RKO (cell line): ENCODE measurements at regions not wholly inside any gene's neighbourhood (a gene's known extent, or its start where the extent isn't known, plus 50 kb on each side); places are given as distances from the start of the nearest gene placed in this dataset.

Experiments
- DNase-seq: peaks from one replicate; pipeline ENCODE4 v3.0.0-alpha.2; 2016; ENCODE audit warnings: low spot score

DNA sequence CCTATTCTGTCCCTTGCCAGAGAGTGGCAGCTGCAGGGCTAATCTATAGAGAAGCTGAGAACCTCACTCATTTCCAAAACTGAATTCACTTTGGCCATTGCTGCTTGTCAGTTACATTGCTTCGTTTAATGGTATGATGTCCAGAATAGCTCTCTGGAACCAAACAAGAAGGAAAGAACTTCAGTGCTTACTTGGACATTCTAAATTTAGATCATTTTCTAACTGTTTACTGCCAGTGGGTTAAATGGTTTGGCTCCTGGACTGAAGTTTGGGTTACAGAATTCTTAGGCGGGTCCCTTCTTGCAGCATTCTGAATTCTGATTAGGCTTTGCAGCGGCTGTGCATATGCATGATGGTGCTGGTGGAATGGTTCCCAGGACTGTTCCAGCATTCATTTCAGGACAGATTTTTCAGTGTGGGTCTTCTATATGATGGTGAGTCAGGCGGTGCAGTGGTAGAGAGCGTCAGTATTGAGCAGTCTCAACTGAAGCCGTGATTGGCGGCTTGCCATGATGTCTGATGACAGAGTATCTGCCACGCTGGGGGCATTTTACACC is 148.7 kb downstream of the DYRK2 start:
- DNase-seq: no peak

DNA sequence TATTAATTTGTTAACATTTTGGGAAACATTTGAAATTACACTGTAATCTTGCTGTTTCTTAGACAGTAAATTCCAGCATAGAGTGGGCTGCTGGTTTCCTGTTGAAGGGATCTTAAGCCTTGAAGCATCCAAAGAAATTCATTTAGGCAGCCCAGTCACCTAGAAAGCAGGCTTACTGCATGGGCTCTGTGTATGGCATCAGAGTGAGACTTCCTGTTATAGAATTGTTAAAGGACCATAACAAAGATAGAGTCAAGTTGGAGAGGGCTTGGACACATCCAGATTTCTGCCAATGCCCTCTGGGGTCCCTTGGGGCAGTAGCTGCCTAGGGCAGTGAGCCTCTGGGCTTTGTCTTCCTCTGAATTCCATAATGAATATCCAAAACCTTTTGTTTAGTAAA is 149.2 kb downstream of the DYRK2 start:
- no peak for DNase-seq

- no peak for DNase-seq
Observed at GRCh38 chr12:67798768-67799167, 150.2 kb downstream of the DYRK2 start.

GRCh38 chr12:67802731-67803130 is 154.2 kb downstream of the DYRK2 start:
- no peak for DNase-seq

- no peak for DNase-seq
Observed at GRCh38 chr12:67803278-67803993, 154.9 kb downstream of the DYRK2 start.

- DNase-seq: no peak
Observed at GRCh38 chr12:67804168-67804567, 155.6 kb downstream of the DYRK2 start.

GRCh38 chr12:67807814-67808213 is 159.3 kb downstream of the DYRK2 start:
- DNase-seq: no peak

DNA sequence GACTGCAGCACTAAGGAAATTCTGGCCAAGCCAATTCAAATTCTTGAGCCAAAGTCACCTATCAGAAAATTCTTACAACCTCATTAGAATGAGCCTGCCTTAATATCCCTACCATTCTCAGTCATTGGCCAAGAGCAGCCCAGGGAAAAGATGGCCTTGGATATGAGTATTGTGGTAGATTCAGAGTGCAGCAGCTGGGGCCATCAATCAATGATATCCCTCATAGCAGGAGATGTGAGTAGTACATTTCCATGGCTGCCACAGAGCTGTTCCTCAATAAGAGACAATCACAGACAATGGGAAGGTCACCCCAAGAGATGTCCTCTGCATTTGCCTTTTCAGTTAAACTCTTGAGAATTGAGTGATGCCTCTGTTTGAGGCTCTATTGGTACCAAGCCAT is 161.6 kb downstream of the DYRK2 start:
- no peak for DNase-seq

DNA sequence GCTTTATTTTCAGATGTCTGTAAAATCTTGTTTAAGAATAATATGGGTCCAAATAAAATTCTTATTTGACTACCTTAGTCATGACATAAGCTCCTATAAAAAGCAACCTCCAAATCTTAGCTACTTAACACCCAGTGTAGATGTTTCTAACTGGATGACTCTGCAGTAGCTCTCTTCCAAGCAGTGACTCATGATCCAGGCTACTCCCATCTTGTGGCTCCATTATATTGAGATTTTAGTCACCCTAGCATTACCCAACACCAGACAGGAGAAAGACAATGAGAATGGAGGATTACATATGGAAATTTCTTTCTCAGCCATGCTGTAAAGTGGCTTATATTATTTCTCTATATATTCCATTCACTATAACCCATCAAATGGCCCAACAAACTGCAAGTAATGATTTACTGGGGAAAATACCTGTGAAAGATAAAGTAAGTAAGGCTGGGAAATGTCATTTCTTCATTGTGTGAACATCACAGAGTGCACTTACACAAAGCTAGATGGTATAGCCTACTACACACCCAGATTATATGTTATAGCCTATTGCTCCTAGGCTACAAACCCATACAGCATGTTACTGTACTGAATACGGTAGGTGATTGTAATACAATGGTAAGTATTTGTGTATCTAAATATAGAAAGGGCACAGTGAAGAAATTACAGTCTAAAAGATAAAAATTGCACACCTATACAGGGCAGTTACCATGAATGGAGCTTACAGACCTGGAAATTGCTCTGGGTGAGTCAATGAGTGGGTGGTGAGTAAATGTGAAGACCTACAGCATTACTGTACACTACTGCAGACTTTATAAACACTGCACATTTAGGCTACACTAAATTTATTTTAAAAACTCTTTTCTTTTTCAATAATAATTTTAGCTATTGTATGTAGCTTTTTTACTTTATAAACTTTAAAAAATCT is 163.2 kb downstream of the DYRK2 start:
- DNase-seq: peak; percentile 87

DNA sequence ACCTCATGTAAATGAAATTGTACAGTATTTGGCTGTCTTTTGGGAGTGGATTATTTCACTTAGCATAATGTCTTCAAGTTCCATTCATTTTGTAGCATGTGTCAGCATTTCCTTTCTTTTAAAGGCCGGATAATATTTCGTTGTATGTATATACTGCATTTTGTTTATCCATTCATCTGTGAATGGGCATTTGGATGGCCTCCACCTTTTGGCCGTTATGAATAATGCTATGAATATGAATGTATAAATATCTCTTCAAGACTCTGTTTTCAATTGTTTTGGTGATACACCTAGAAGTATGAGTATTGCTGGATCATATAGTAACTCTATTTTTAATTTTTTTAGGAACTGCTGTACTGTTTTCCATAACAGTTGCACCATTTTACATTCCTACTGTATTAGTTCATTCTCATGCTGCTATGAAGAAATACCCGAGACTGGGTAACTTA is 164.9 kb downstream of the DYRK2 start:
- DNase-seq: no peak

GRCh38 chr12:67816269-67816668 is 167.7 kb downstream of the DYRK2 start:
- DNase-seq: no peak

DNA sequence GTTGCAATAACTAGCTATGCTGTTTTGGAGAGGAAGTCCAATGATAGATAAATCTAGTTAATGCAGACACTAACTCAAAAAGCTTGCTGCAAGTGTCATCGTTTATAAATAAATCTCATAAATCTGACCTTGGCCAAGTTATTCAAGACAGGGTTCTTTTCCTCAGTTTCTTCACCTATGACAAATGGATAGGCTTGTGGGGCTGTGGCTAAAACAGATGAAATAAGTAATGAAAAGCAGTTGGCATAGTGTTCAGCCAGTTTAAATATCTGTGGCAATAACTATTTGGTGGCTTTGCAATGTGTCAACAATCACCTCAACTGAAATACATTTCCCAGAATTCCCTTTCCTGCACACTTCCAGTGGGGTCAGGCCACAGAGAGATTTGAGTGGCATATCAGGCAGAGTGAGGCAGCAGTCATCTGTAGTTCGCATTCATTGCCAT is 169.9 kb downstream of the DYRK2 start:
- DNase-seq: no peak

GRCh38 chr12:67819902-67820301 is 169.3 kb upstream of the IFNG-AS1 start:
- no peak for DNase-seq

DNA sequence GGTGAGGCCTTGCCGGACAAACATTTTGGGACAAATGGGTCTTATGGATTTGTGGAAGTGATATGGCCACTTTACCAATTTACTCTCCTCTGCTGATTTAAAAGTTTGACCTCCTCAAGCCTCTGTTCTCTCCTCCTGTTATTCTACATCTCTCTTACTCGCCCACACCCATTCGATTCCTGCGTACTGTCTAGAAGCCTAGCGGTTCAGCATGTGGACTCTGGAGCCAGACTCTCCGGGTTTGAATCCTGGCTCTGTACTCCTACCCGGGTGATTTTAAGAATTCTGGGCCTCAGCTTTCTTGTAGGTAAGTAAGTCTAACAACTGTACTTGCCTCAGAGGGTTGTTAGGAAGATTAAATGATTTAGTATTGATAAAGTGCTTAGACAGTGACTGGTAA is 168.6 kb upstream of the IFNG-AS1 start:
- DNase-seq: no peak

- no peak for DNase-seq
Observed at GRCh38 chr12:67822826-67823225, 166.4 kb upstream of the IFNG-AS1 start.

GRCh38 chr12:67826148-67826547 is 163.1 kb upstream of the IFNG-AS1 start:
- DNase-seq: no peak

GRCh38 chr12:67826946-67827720 is 162.1 kb upstream of the IFNG-AS1 start:
- no peak for DNase-seq

- peak; percentile 96 for DNase-seq
Observed at GRCh38 chr12:67827820-67828383, 161.3 kb upstream of the IFNG-AS1 start.

DNA sequence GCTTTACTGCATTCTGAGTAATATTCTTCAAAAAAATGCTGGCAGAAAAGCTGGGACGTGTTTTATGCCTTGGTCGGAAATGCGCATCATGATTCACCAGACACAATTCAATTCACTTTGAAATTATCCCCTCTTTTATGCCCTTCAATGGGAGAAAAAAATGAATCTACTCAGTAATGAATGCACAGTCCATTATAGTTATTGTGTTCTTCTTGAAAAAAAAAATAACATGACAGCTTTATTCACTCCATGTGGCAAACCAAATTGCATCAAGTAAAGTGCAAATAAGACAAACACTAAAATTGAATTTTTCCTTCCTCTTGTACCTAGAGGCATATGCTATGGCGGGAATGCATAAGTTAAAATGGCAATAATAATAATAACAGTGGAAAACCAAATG is 159.4 kb upstream of the IFNG-AS1 start:
- no peak for DNase-seq

GRCh38 chr12:67832155-67832554 is 157.1 kb upstream of the IFNG-AS1 start:
- no peak for DNase-seq

DNA sequence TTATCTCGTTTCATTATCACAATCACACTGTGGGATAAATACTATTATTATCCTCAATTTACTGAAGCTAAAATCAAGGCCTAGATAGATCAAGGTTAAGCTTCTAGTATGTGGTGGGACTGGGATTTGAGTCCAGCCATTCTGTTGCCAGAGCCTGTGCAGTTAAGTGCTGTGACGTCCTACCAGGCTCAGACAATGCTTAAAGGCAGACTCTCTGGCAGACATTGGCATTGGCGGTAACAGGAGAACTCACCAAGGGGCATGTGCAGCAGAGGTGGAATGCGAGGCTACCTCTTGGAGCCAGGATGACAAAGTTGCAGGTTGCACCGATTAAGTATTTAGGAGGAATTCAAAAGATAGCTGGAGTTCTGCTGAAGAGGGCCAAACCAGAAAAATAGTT is 155.6 kb upstream of the IFNG-AS1 start:
- DNase-seq: no peak

DNA sequence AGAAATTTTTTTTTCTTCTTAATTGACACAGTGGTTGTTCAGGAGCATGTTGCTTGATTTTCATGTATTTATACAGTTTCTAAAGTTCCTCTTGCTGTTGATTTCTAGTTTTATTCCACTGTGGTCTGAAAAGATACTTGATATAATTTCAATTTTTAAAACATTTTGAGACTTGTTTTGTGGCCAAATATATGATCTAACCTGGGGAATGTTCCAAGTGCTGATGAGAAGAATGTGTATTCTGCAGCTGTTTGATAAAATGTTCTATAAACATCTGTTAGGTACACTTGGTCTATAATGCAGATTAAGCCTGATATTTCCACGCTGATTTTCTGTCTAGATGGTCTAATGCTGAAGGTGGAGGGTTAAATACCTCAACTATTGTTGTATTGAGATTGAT is 151.4 kb upstream of the IFNG-AS1 start:
- no peak for DNase-seq
